Bronchial epithelial cell (primary cell): ENCODE measurements at regions not wholly inside any gene's neighbourhood (a gene's known extent, or its start where the extent isn't known, plus 50 kb on each side); places are given as distances from the start of the nearest gene placed in this dataset.
A peak's percentile ranks its signal among the peaks of the same experiment; 100 is the strongest.
"Not testable (repeated sequence)": the region's sequence is repeated elsewhere in the genome, so short reads cannot be mapped to it uniquely, and the experiment has no call there.

ENCODE experiments used
- DNase-seq: peaks from one replicate; pipeline ENCODE4 v3.0.0-alpha.2; 2010; ENCODE audit warnings: low read depth
- FAIRE-seq: peaks from 2 replicates; lab custom pipeline; 2011; peaks lifted over from hg19 to GRCh38; lab: Jason Lieb, UNC
- H3K27me3 ChIP-seq: 2 replicates; pipeline ENCODE4 v1.5.1; 2011; ENCODE audit warnings: low read length; ENCODE audit not compliant: control insufficient read depth, insufficient read depth
- H3K36me3 ChIP-seq: 2 replicates; pipeline ENCODE4 v1.5.1; 2011; ENCODE audit warnings: low read length; ENCODE audit not compliant: control insufficient read depth, insufficient read depth
- H3K4me3 ChIP-seq: 2 replicates; pipeline ENCODE4 v1.5.1; 2011; ENCODE audit warnings: mild to moderate bottlenecking, low read depth, low read length, control low read depth
- TF ChIP-seq, protein P1 (sequence below): IDR thresholded peaks from 2 replicates; pipeline ENCODE4 v1.5.1; 2011; ENCODE audit warnings: mild to moderate bottlenecking, moderate library complexity, low read length, control low read depth, inconsistent platforms; ENCODE audit not compliant: insufficient read depth, severe bottlenecking

DNA sequence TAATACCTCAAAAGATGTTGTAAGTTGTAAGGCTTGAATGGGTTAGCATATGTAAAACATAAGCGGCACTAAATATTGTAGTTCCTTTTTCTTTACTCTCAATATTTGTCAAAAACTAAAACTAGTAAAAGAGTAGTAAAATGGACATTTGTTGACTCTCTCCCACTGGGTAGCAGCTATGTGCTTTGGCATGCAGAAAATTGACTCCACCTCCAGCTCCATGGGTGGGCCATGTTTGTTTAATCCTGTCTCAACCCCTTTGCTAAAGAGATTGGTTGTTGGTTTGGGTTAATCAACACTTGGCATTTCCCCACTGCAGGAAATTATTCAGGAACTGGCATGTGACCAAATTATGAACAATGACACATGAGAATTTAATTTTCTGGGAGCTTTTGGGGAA, 114.8 kb downstream of the EOMES start:
- no peaks in the 10 kb centered on the region for H3K36me3 ChIP-seq
- DNase-seq (peak; percentile 93), FAIRE-seq (no peak)
- TF ChIP-seq, protein P1, sequence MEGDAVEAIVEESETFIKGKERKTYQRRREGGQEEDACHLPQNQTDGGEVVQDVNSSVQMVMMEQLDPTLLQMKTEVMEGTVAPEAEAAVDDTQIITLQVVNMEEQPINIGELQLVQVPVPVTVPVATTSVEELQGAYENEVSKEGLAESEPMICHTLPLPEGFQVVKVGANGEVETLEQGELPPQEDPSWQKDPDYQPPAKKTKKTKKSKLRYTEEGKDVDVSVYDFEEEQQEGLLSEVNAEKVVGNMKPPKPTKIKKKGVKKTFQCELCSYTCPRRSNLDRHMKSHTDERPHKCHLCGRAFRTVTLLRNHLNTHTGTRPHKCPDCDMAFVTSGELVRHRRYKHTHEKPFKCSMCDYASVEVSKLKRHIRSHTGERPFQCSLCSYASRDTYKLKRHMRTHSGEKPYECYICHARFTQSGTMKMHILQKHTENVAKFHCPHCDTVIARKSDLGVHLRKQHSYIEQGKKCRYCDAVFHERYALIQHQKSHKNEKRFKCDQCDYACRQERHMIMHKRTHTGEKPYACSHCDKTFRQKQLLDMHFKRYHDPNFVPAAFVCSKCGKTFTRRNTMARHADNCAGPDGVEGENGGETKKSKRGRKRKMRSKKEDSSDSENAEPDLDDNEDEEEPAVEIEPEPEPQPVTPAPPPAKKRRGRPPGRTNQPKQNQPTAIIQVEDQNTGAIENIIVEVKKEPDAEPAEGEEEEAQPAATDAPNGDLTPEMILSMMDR: no peak
- H3K4me3 ChIP-seq: no peak overlapping the region
- H3K27me3 ChIP-seq: no peaks in the 10 kb centered on the region

GRCh38 chr3:27606537-27606936, 115.6 kb downstream of the EOMES start:
- FAIRE-seq: no peak
- TF ChIP-seq, protein P1: no peak

GRCh38 chr3:27601311-27601710, 117.1 kb upstream of the SLC4A7 start:
- not testable (repeated sequence) for H3K36me3 ChIP-seq, H3K4me3 ChIP-seq, H3K27me3 ChIP-seq, FAIRE-seq, DNase-seq

More at GRCh38 chr3:27606537-27606936, 115.6 kb downstream of the EOMES start:
- Histone ChIP-seq H3K27me3 (no peaks in the 10 kb centered on the region), H3K36me3 (no peaks in the 10 kb centered on the region), H3K4me3 (no peak overlapping the region)
- DNase-seq: peak; percentile 80

- H3K36me3 ChIP-seq, FAIRE-seq, DNase-seq, H3K4me3 ChIP-seq, H3K27me3 ChIP-seq: not testable (repeated sequence)
These were observed 115.6 kb upstream of the SLC4A7 start for GRCh38 chr3:27599741-27600140.

GRCh38 chr3:27596921-27597320, 112.7 kb upstream of the SLC4A7 start:
- no peak for FAIRE-seq
- no peak for DNase-seq
- H3K27me3 ChIP-seq: no peaks in the 10 kb centered on the region
- TF ChIP-seq, protein P1: no peak
- H3K4me3 ChIP-seq: no peak overlapping the region
- no peaks in the 10 kb centered on the region for H3K36me3 ChIP-seq

DNA sequence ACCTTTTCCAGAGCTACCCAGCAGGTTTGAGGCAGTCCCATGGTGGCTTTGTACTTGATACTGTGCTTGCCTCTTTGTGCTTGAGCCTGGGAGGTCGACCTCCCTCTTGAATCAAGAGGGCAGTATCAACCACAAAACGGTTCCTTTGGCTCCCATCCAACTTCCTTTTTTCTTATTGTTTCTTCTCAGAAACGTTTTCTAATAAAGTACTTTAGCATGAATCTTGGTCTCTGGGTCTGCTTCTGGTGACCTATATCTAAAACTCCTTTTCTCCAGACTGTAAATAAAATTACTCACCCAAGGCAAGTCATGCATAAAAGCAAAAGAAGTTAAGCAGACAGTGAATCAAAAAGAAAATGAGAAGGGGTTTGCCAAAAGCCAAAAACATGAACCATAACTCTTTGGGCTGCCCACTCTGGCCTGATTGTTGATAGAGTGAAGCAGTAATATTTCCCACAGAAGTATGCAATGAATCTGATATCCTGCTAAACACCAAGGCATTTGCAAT, 112.2 kb upstream of the SLC4A7 start:
- Histone ChIP-seq H3K4me3 (no peak overlapping the region), H3K27me3 (no peaks in the 10 kb centered on the region), H3K36me3 (no peaks in the 10 kb centered on the region)
- DNase-seq: peak; percentile 40
- TF ChIP-seq, protein P1: no peak
- no peak for FAIRE-seq

GRCh38 chr3:27594096-27594690, 110.0 kb upstream of the SLC4A7 start:
- no peak for FAIRE-seq
- DNase-seq: peak; percentile 54
- Histone ChIP-seq H3K36me3 (no peaks in the 10 kb centered on the region), H3K27me3 (no peaks in the 10 kb centered on the region), H3K4me3 (no peak overlapping the region)
- TF ChIP-seq, protein P1: no peak
